Activated CD8-positive, alpha-beta memory T cell treated with anti-CD3 and anti-CD28 coated beads for 36 hours (primary cell): ENCODE measurements at regions not wholly inside any gene's neighbourhood (a gene's known extent, or its start where the extent isn't known, plus 50 kb on each side); places are given as distances from the start of the nearest gene placed in this dataset.

Source experiments
- CTCF ChIA-PET: fragments of 350-600 bp; sonication (Branson Sonifier 250); formaldehyde crosslinking; loops from one replicate; lab custom pipeline; 2021; ENCODE audit warnings: antibody characterized with exemption; lab: Charles Lee
- POLR2A ChIA-PET: fragments of 350-600 bp; sonication (Branson Sonifier 250); formaldehyde crosslinking; loops from one replicate; lab custom pipeline; 2021; ENCODE audit warnings: antibody characterized with exemption; lab: Charles Lee

- ChIA-PET CTCF (interaction anchor here (1.6 kb wide), 1 partner anchor 1158 kb away, joined by 3 read pairs; no protein-coding TSS in a partner anchor), POLR2A (no interaction called here)
These were observed 188.7 kb downstream of the PIK3R1 start for GRCh38 chr5:68404246-68404645.

DNA sequence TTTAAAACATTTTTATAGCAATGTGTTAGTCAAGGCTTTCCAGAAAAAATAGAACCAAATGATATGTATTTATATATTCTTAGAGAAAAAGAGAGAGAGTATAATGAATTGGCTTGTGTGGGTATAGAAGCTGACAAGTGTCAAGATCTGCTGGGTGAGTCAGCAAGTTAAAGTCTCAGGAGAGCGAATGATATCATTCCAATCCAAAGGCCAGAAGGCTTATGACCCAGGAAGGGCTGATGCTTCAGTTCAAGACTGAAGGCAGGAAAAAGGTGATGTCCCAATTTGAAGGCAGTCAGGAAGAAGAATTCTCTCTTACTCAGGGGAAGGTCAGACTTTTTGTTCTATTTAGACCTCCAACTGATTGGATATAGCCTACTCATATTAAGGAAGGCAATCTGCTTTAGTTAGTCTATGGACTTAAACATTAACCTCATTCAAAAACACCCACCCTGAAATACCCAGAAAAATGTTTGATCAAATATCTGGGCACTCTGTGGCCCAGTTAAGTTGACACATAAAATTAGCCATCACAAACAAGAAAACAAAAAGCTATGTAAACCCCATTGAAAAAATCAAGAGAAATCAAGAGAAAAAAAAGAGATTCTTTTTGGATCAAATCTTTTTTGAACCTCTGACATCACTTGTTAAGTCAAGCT, 189.6 kb downstream of the PIK3R1 start:
- ChIA-PET CTCF (interaction anchor here (1.6 kb wide), 1 partner anchor 1159 kb away, joined by 3 read pairs; no protein-coding TSS in a partner anchor), POLR2A (no interaction called here)

DNA sequence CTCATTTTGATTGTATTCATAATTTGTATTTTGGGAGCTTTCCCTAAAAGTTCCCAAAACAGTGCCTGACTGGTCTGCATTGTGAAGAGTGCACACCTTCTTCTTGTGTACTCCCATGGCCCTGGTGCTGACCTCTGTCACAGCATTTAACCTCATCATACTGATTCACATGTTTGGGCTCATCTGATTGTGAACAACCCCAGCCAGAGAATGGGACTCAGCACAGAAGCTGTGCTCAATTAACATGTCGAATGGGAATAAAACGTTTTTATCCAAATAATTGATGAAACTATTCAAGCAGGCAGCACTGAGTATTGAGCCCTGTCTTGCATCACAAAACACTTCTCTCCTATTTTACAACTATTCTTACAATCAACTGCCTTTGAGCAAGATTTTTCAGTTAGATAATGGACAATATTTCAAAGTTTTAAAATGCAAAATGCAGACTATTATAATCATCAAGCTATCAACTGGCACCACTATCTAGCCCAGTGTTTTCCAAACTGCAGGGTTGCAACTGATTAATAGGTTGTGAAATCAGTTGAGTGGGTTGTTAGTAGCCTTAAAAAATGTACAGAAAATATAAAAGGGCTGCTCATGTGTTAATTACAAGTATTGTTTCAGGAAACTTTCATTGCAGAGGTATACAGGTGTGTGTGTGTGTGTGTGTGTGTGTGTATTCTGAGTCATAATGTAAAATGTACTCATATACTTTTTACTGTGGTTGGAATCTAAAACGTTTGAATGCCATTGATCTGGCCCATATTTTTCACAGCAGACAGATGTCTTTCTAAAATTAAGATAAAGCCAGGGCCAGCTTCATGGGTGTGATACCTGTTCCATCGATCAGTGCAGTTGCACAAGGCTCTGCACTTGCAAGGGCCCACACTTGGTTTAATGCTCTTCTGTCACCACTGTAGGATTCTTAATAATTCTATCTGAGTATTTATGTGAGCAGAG, 190.5 kb downstream of the PIK3R1 start:
- CTCF ChIA-PET, result interaction anchor here (1.4 to 1.6 kb wide), 2 partner anchors 10 to 1160 kb away, joined by 3 read pairs; no protein-coding TSS in a partner anchor
- POLR2A ChIA-PET, result no interaction called here

GRCh38 chr5:68406767-68407241, 191.2 kb downstream of the PIK3R1 start:
- CTCF ChIA-PET, result interaction anchor here (1.4 kb wide), 1 partner anchor 11 kb away, joined by 3 read pairs; no protein-coding TSS in a partner anchor
- POLR2A ChIA-PET, result no interaction called here

DNA sequence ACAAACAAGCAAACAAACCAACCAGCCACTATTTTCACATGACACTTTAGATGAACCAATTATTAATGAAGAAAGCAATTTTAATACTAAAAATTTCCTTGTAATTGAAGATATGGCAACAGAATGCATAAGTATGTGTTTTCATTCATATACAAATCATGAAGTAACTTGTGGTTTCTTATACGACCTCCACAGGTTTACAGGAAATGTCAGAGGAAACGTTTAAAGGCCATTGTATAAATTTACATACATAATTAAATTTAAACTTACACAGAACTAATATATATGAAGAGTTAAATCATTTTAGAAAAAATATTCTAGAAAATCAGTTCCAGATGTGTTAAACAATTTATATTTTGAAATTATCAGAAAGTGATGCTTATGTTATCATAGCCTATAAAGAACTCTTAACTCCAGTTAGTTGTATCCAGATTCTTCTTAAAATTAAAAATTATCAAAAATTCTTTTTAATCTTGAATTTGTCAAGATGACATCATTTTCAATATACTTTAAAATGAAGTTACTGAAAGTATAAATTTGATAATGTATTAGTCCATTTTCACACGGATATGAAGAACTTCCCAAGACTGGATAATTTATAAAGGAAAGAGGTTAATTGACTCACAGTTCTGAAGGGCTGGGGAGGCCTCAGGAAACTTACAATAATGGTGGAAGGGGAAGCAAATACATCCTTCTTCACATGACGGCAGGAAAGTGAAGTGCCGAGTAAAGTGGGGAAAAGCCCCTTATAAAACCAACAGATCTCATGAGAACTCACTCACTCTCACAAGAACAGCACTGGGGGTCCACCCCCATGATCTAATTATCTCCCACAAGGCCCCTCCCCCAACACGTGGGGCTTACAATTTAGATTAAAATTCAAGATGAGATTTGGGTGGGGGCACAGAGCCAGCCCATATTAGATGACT, 192.0 kb downstream of the PIK3R1 start:
- CTCF ChIA-PET, result interaction anchor here (0.6 to 0.7 kb wide), 3 partner anchors 153 to 954 kb away, joined by 4 read pairs; no protein-coding TSS in a partner anchor
- POLR2A ChIA-PET, result interaction anchor here (0.6 to 0.7 kb wide), 3 partner anchors 9 to 97 kb away, joined by 3 to 8 read pairs (median 4); no protein-coding TSS in a partner anchor

DNA sequence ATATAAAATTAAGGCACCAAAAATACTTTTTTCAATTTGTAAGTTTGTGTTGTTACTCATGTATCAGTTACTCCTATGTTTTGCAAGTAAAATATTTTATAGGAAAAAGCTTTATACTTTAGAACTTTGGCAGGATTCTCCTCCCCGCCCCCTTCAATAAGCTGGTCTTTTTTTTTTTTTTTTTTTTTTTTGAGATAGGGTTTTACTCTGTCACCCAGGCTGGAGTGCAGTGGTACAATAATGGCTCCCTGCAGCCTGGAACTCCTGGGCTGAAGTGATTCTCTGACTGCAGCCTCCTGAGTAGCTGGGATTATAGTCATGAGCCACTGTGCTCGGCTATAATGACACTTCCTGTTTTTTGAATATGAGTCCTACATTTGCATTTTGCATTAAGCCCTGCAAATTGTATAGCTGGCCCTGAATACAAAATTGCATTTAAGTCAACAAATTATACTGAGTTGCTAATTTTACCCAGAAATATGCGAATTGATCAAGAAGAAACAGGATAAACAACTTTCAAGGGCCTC, 192.9 kb downstream of the PIK3R1 start:
- CTCF ChIA-PET, result interaction anchor here (0.6 to 0.7 kb wide), 4 partner anchors 108 to 955 kb away, joined by 4 read pairs; no protein-coding TSS in a partner anchor
- POLR2A ChIA-PET, result interaction anchor here (0.5 to 0.7 kb wide), 4 partner anchors 9 to 96 kb away, joined by 3 to 8 read pairs (median 4); no protein-coding TSS in a partner anchor

GRCh38 chr5:68409259-68409658, 193.7 kb downstream of the PIK3R1 start:
- POLR2A ChIA-PET, result no interaction called here
- CTCF ChIA-PET, result no interaction called here

DNA sequence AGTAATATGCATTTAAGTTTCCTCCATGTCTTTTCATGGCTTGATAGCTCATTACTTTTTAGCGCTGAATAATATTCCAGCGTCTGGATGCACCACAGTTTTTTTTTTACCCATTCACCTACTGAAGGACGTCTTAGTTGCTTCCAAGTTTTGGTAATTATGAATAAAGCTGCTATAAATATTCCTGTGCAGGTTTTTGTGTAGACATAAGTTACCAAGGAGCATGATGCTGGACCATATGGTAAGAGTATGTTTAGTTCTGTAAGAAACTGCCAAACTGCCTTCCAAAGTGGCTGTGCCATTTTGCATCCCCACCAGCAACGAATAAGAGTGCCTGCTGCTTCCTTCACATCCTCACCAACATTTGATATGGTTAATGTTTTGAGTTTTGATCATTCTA, 195.6 kb downstream of the PIK3R1 start:
- ChIA-PET CTCF (no interaction called here), POLR2A (no interaction called here)

- POLR2A ChIA-PET, result no interaction called here
- CTCF ChIA-PET, result no interaction called here
These were observed 199.9 kb downstream of the PIK3R1 start for GRCh38 chr5:68415177-68416085.

DNA sequence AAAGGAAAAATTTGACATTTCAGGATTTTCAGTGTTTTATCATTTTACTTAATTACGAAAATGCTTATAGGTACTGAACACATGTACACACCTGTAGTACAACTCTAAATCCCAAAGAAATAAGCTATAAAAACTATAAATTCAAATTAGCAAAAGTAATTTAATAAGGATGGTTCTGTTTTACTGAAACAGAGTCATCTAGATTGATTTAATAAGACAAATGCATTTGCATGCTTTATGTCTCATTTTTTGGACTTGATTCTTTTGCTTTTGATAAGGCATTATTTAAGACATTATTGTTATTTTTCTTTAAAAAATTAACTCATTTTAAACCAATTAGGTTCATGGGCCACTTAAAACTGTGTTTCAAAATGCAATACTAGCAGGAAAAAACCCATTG, 201.2 kb downstream of the PIK3R1 start:
- POLR2A ChIA-PET, result interaction anchor here (0.6 kb wide), 1 partner anchor 9 kb away, joined by 8 read pairs; no protein-coding TSS in a partner anchor
- CTCF ChIA-PET, result no interaction called here

- CTCF ChIA-PET, result no interaction called here
- POLR2A ChIA-PET, result no interaction called here
These were observed 202.6 kb downstream of the PIK3R1 start for GRCh38 chr5:68418201-68418600.

DNA sequence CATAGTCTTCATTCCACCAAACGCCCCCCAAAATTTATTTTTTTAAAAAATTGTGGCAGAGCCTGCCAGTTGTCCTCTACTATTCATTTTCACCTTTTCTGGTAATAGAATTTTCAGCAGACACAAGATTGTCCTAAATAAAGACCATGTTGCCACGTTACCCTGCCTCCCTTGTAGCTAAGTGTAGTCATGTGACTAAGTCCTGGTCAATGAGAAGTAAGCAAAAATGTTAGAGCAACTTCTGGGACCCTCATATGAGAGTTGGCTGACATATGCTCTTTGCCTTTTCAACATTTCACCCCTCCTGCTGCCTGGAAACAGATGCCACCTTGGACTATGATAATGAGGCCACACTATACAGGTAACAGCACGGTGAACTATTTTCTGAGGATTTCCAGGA, 203.1 kb downstream of the PIK3R1 start:
- POLR2A ChIA-PET, result no interaction called here
- CTCF ChIA-PET, result no interaction called here

DNA sequence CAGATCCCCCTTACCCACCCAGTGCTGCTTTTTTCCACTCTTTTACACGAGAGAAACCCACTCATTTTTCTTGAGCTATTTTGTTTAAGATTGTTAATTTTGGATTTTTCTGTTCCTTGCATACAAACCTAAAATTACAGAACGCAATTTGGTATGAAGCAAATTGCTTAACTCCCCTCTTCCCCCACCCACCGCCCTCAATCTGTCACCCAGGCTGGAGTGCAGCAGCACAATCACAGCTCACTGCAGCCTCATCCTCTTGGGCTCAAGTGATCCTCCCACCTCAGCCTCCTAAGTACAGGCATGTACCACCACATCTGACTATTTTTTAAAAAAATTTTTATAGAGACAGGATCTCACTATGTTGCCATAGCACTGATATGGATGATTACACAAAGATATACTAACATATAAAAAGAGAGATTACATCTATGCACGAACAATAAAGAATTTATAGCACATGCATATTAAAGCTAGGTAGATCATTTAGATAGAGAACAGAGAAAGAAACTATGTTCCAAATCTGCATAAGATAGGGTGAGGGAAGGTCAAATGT, 203.6 kb downstream of the PIK3R1 start:
- ChIA-PET POLR2A (no interaction called here), CTCF (no interaction called here)

GRCh38 chr5:68419637-68420452, 204.3 kb downstream of the PIK3R1 start:
- POLR2A ChIA-PET, result no interaction called here
- CTCF ChIA-PET, result no interaction called here

DNA sequence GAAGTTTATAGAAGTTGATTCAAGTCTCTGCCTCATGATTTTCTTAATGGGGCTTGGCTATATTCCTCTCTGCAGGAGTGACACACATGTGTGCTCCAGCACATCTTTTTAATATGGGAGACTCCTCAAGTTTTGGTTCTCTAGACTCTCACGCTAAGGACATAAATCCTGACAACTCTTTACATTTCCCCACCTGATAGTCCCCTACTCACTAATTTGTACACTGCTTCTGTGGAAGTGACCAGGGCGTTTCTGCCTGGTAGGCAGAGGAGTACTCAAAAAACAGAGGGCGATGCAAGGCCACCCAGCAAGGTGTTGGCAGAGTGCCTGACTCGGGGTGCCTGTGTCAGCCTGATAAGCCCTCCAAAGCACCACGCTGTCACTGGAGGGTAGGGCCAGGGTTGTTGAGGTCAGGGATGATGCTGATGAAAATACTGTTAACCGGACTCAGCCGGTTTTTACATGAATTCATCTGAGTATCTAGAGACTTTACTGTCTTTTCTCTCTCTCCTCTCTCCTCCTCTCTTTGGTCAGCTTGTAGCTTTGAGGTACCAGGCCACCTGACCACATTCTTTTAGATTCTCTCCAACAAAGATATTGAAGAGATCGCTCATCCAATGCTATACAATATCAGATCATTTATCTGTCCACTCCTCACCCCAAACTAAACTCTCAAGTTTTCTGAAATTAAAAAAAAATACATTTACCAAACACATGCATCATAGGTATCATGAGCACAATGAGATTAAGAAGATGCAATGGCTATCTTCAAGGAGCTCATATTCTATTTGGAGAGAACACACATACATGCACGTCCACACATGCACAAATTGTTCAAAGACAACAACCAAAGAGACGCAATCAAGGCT, 205.2 kb downstream of the PIK3R1 start:
- CTCF ChIA-PET, result no interaction called here

More for the DNA sequence above, 205.2 kb downstream of the PIK3R1 start:
- POLR2A ChIA-PET, result no interaction called here
